GM23338 (cell line): ENCODE measurements at regions not wholly inside any gene's neighbourhood (a gene's known extent, or its start where the extent isn't known, plus 50 kb on each side); places are given as distances from the start of the nearest gene placed in this dataset.

Experiments
- ATAC-seq: fragments of 200-7000 bp; cut with Tn5 transposase; 3 replicates; pipeline ENCODE4 v1.9.1; 2020
- DNase-seq: peaks from one replicate; pipeline ENCODE4 v3.0.0-alpha.2; 2015; ENCODE audit warnings: low spot score
- H2AFZ ChIP-seq: fragments of 200-600 bp; sonication (generic); 2 replicates; pipeline ENCODE4 v1.8.0; 2016; ENCODE audit warnings: antibody characterized with exemption, mild to moderate bottlenecking, moderate library complexity
- H3F3A ChIP-seq: fragments of 200-600 bp; sonication (generic); replicated peaks from 2 replicates; pipeline ENCODE4 v1.8.0; 2017; ENCODE audit warnings: antibody characterized with exemption, mixed run types, low read depth
- H3K27ac ChIP-seq: fragments of 200-600 bp; sonication (generic); 2 replicates; pipeline ENCODE4 v1.6.1; 2016; ENCODE audit warnings: low read depth
- H3K27me3 ChIP-seq: fragments of 200-600 bp; sonication (generic); 2 replicates; pipeline ENCODE4 v1.8.0; 2016; ENCODE audit warnings: mild to moderate bottlenecking, mixed run types, moderate library complexity; ENCODE audit not compliant: insufficient read depth
- H3K36me3 ChIP-seq: fragments of 200-600 bp; sonication (generic); 2 replicates; pipeline ENCODE4 v1.8.0; 2016; ENCODE audit warnings: mild to moderate bottlenecking; ENCODE audit not compliant: insufficient read depth
- H3K4me1 ChIP-seq: fragments of 200-600 bp; sonication (generic); 2 replicates; pipeline ENCODE4 v1.8.0; 2016; ENCODE audit warnings: mild to moderate bottlenecking, moderate library complexity; ENCODE audit not compliant: insufficient read depth
- H3K4me2 ChIP-seq: fragments of 200-600 bp; sonication (generic); 2 replicates; pipeline ENCODE4 v1.7.1; 2017; ENCODE audit warnings: mixed run types
- H3K4me3 ChIP-seq: fragments of 200-600 bp; sonication (generic); 2 replicates; pipeline ENCODE4 v1.6.1; 2016; ENCODE audit warnings: mixed run types
- H3K79me2 ChIP-seq: fragments of 200-600 bp; sonication (generic); replicated peaks from 2 replicates; pipeline ENCODE4 v1.8.0; 2017; ENCODE audit warnings: mild to moderate bottlenecking; ENCODE audit not compliant: insufficient read depth
- H3K9me2 ChIP-seq: fragments of 200-600 bp; sonication (generic); 2 replicates; pipeline ENCODE4 v1.8.0; 2017; ENCODE audit not compliant: insufficient read depth
- H4K20me1 ChIP-seq: fragments of 200-600 bp; sonication (generic); replicated peaks from 2 replicates; pipeline ENCODE4 v1.8.0; 2017; ENCODE audit warnings: mild to moderate bottlenecking; ENCODE audit not compliant: insufficient read depth
- H3K27ac Mint-ChIP-seq: 2 replicates; pipeline ENCODE4 v1.8.0; 2020; ENCODE audit warnings: inconsistent platforms, mild to moderate bottlenecking, moderate library complexity, mixed read lengths
- H3K27me3 Mint-ChIP-seq: 3 replicates; pipeline ENCODE4 v1.8.0; 2022; ENCODE audit warnings: low read depth, mild to moderate bottlenecking, moderate library complexity, mixed read lengths, inconsistent platforms; ENCODE audit not compliant: insufficient read depth, poor library complexity
- H3K36me3 Mint-ChIP-seq: 3 replicates; pipeline ENCODE4 v1.8.0; 2021; ENCODE audit warnings: low read depth, mild to moderate bottlenecking, inconsistent platforms, moderate library complexity, mixed read lengths
- H3K4me1 Mint-ChIP-seq: 3 replicates; pipeline ENCODE4 v1.8.0; 2020; ENCODE audit warnings: mild to moderate bottlenecking, inconsistent platforms, mixed read lengths
- H3K4me3 Mint-ChIP-seq: 3 replicates; pipeline ENCODE4 v1.8.0; 2021; ENCODE audit warnings: moderate library complexity, mild to moderate bottlenecking, inconsistent platforms, mixed read lengths
- H3K9me3 Mint-ChIP-seq: 3 replicates; pipeline ENCODE4 v1.8.0; 2020; ENCODE audit warnings: moderate library complexity, mild to moderate bottlenecking, inconsistent platforms, mixed read lengths
- ETS1 ChIP-seq: IDR thresholded peaks from 2 replicates; pipeline ENCODE4 v1.6.1; 2016; ENCODE audit warnings: antibody characterized with exemption
- EZH2 ChIP-seq: fragments of 200-600 bp; sonication (generic); IDR thresholded peaks from one replicate; pipeline ENCODE4 v1.8.0; 2017; ENCODE audit warnings: antibody characterized with exemption, mild to moderate bottlenecking, low read depth; ENCODE audit not compliant: unreplicated experiment
- EZH2phosphoT487 ChIP-seq: fragments of 200-600 bp; sonication (generic); IDR thresholded peaks from one replicate; pipeline ENCODE4 v1.8.1; 2018; ENCODE audit warnings: antibody characterized with exemption; ENCODE audit not compliant: unreplicated experiment
- JUNB ChIP-seq: IDR thresholded peaks from one replicate; pipeline ENCODE4 v1.6.1; 2016; ENCODE audit warnings: antibody characterized with exemption; ENCODE audit not compliant: unreplicated experiment
- NANOG ChIP-seq: IDR thresholded peaks from 2 replicates; pipeline ENCODE4 v1.6.1; 2016; ENCODE audit warnings: antibody characterized with exemption, borderline replicate concordance
- TF ChIP-seq, protein P1 (sequence below): IDR thresholded peaks from one replicate; pipeline ENCODE4 v1.6.1; 2018; ENCODE audit warnings: antibody characterized with exemption; ENCODE audit not compliant: unreplicated experiment

DNA sequence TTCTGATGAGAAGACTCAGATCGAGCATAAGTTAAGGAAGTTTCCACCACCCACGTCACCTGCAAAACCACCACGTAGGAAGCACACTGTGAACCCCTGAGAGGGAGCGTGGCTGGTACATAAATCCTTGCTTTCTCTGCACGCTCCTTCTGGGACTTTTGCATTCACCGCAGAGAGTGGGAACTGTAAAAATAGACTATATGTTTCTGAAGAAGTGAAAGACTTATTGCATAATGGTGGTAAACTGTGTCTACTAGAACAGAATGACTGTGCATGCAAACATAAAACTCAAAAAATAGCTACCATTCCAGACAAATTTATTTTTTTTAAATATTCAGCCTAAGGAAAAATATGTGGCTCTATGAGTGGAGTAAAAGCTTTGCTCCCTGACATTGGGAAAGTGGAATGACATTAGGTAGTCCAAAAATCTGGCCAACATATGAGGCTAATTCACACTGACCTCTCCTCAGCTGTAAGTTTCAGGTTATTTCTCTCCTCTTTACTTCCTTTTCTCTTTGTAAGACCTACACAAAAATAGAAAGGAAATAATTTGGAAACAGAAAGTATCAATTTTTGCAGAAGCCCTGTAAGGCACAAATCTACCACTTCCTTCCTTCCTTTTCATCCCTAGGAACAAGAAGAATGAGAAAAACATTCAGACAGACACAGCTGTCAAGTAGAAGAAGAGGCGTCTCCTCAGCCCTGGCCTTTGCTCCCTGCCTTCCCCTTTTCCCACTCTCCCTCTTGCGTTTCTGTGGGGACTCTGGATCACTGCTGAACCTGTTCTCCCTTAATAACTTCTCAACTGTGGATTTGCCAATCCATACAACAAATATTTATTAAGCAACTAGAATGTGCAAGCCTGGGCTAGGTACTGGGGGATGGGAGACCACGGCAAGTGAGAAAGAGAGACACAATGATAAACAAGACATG is 264.3 kb upstream of the FOXN3 start:
- H3K4me1 ChIP-seq = no peaks in the 10 kb centered on the region
- DNase-seq (no peak), ATAC-seq (no peak)
- no peaks in the 10 kb centered on the region for H4K20me1 ChIP-seq
- H3K27ac ChIP-seq = no peak overlapping the region
- TF ChIP-seq EZH2phosphoT487 (no peak), JUNB (no peak), EZH2 (no peak)
- no peak overlapping the region for H3K4me3 Mint-ChIP-seq
- H3K9me2 ChIP-seq = peaks cover 3% of the 10 kb centered on the region; the same call in 1 of the 2 replicates
- H3F3A ChIP-seq = no peaks in the 10 kb centered on the region
- H3K27me3 ChIP-seq = no peaks in the 10 kb centered on the region
- no peak overlapping the region for H3K4me3 ChIP-seq
- H3K9me3 Mint-ChIP-seq = peaks cover 32% of the 10 kb centered on the region
- H3K4me2 ChIP-seq = no peak overlapping the region
- H3K36me3 ChIP-seq = peaks cover 4% of the 10 kb centered on the region; the same call in 1 of the 2 replicates
- H3K79me2 ChIP-seq = no peaks in the 10 kb centered on the region
- H2AFZ ChIP-seq = peak overlapping the region; percentile 72; the same call in 1 of the 2 replicates
- H3K27ac Mint-ChIP-seq = no peak overlapping the region
- peaks cover 20% of the 10 kb centered on the region for H3K36me3 Mint-ChIP-seq
- no peaks in the 10 kb centered on the region for H3K4me1 Mint-ChIP-seq
- H3K27me3 Mint-ChIP-seq = peaks cover 3% of the 10 kb centered on the region

DNA sequence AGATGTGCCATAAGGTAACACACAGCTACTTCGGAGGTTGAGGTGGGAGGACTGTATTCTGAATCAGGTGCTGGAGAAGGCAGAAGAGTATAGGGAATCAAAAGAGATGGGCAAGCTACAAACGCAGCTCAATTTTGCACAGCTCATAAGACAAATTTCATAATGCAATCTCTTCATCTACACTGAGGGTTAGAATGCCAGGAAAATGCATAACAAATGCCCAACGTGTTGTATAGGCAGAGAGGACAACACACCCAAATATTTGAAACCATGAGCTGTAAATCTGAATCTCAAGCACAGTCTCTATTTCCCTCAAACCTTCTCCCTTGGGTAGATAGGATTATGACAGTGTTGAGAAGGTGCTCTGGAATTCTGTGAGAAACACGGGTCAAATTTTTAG is 263.1 kb upstream of the FOXN3 start:
- peaks cover 20% of the 10 kb centered on the region for H3K36me3 Mint-ChIP-seq
- H3K9me3 Mint-ChIP-seq = peaks cover 30% of the 10 kb centered on the region
- no peak overlapping the region for H3K4me3 ChIP-seq
- H3K27ac Mint-ChIP-seq = no peak overlapping the region
- H3K4me1 ChIP-seq = no peaks in the 10 kb centered on the region
- peaks cover 4% of the 10 kb centered on the region; the same call in 1 of the 2 replicates for H3K36me3 ChIP-seq
- no peak overlapping the region for H3K27ac ChIP-seq
- H3K4me1 Mint-ChIP-seq = no peaks in the 10 kb centered on the region
- peaks cover under 1% of the 10 kb centered on the region; the same call in 1 of the 2 replicates for H3K9me2 ChIP-seq
- no peak overlapping the region for H3K4me2 ChIP-seq
- H3K27me3 Mint-ChIP-seq = no peaks in the 10 kb centered on the region
- TF ChIP-seq, protein P1, sequence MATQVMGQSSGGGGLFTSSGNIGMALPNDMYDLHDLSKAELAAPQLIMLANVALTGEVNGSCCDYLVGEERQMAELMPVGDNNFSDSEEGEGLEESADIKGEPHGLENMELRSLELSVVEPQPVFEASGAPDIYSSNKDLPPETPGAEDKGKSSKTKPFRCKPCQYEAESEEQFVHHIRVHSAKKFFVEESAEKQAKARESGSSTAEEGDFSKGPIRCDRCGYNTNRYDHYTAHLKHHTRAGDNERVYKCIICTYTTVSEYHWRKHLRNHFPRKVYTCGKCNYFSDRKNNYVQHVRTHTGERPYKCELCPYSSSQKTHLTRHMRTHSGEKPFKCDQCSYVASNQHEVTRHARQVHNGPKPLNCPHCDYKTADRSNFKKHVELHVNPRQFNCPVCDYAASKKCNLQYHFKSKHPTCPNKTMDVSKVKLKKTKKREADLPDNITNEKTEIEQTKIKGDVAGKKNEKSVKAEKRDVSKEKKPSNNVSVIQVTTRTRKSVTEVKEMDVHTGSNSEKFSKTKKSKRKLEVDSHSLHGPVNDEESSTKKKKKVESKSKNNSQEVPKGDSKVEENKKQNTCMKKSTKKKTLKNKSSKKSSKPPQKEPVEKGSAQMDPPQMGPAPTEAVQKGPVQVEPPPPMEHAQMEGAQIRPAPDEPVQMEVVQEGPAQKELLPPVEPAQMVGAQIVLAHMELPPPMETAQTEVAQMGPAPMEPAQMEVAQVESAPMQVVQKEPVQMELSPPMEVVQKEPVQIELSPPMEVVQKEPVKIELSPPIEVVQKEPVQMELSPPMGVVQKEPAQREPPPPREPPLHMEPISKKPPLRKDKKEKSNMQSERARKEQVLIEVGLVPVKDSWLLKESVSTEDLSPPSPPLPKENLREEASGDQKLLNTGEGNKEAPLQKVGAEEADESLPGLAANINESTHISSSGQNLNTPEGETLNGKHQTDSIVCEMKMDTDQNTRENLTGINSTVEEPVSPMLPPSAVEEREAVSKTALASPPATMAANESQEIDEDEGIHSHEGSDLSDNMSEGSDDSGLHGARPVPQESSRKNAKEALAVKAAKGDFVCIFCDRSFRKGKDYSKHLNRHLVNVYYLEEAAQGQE = no peak
- TF ChIP-seq NANOG (no peak), ETS1 (no peak), EZH2 (no peak)
- ATAC-seq (no peak), DNase-seq (no peak)
- no peaks in the 10 kb centered on the region for H3K79me2 ChIP-seq
- no peak overlapping the region for H3K4me3 Mint-ChIP-seq
- 0 out of 2 replicates have a peak overlapping the region, but pooled peaks have one; percentile 43 for H2AFZ ChIP-seq
- H3F3A ChIP-seq = no peaks in the 10 kb centered on the region
- H4K20me1 ChIP-seq = no peaks in the 10 kb centered on the region
- no peaks in the 10 kb centered on the region for H3K27me3 ChIP-seq
